GM19372 (cell line): ENCODE measurements at regions not wholly inside any gene's neighbourhood (a gene's known extent, or its start where the extent isn't known, plus 50 kb on each side); places are given as distances from the start of the nearest gene placed in this dataset.
"Not testable (repeated sequence)": the region's sequence is repeated elsewhere in the genome, so short reads cannot be mapped to it uniquely, and the experiment has no call there.

Source experiments
- ATAC-seq: cut with Tn5 transposase; IDR thresholded peaks from one replicate; pipeline ENCODE4 v1.9.1; 2021; ENCODE audit warnings: mild to moderate bottlenecking, low read depth, moderate library complexity; ENCODE audit not compliant: unreplicated experiment

GRCh38 chr5:116911074-116911473, 336.5 kb upstream of the SEMA6A start:
- ATAC-seq = no peak

- ATAC-seq = peak; percentile 77
Observed at GRCh38 chr5:116908537-116908936, 333.9 kb upstream of the SEMA6A start.

GRCh38 chr5:116905885-116906284, 331.3 kb upstream of the SEMA6A start:
- no peak for ATAC-seq

- no peak for ATAC-seq
Observed at GRCh38 chr5:116900793-116901192, 326.2 kb upstream of the SEMA6A start.

GRCh38 chr5:116898917-116899316, 324.3 kb upstream of the SEMA6A start:
- no peak for ATAC-seq

- ATAC-seq = no peak
Observed at GRCh38 chr5:116897291-116897690, 322.7 kb upstream of the SEMA6A start.

- no peak for ATAC-seq
Observed at GRCh38 chr5:116896001-116896400, 321.4 kb upstream of the SEMA6A start.

GRCh38 chr5:116892993-116893392, 318.4 kb upstream of the SEMA6A start:
- ATAC-seq = no peak

- no peak for ATAC-seq
Observed at GRCh38 chr5:116887104-116887503, 312.5 kb upstream of the SEMA6A start.

- ATAC-seq = peak; percentile 67
Observed at GRCh38 chr5:116885825-116886224, 311.2 kb upstream of the SEMA6A start.

GRCh38 chr5:116883875-116884274, 309.3 kb upstream of the SEMA6A start:
- ATAC-seq = no peak

GRCh38 chr5:116881921-116882531, 307.4 kb upstream of the SEMA6A start:
- no peak for ATAC-seq

GRCh38 chr5:116880601-116881000, 306.0 kb upstream of the SEMA6A start:
- no peak for ATAC-seq

- ATAC-seq = no peak
Observed at GRCh38 chr5:116880150-116880549, 305.5 kb upstream of the SEMA6A start.

- ATAC-seq = no peak
Observed at GRCh38 chr5:116876240-116876840, 301.7 kb upstream of the SEMA6A start.

- ATAC-seq = no peak
Observed at GRCh38 chr5:116872986-116873385, 298.4 kb upstream of the SEMA6A start.

GRCh38 chr5:116872486-116872885, 297.9 kb upstream of the SEMA6A start:
- no peak for ATAC-seq

- not testable (repeated sequence) for ATAC-seq
Observed at GRCh38 chr5:116867825-116868224, 293.2 kb upstream of the SEMA6A start.

GRCh38 chr5:116865651-116866050, 291.0 kb upstream of the SEMA6A start:
- ATAC-seq = no peak

GRCh38 chr5:116864838-116865190, 290.2 kb upstream of the SEMA6A start:
- no peak for ATAC-seq

- ATAC-seq = no peak
Observed at GRCh38 chr5:116864157-116864837, 289.7 kb upstream of the SEMA6A start.
